ENCODE measurements at regions not wholly inside any gene's neighbourhood (a gene's known extent, or its start where the extent isn't known, plus 50 kb on each side); places are given as distances from the start of the nearest gene placed in this dataset.
"Not testable (repeated sequence)": the region's sequence is repeated elsewhere in the genome, so short reads cannot be mapped to it uniquely, and the experiment has no call there.

- DNase-seq, result no peak
These were observed 111.3 kb upstream of the MIR17HG start for GRCh38 chr13:91236182-91236581.

GRCh38 chr13:91236921-91237320, 110.6 kb upstream of the MIR17HG start:
- DNase-seq, result no peak

GRCh38 chr13:91238036-91238435, 109.5 kb upstream of the MIR17HG start:
- no peak for DNase-seq

GRCh38 chr13:91240341-91240740, 107.1 kb upstream of the MIR17HG start:
- no peak for DNase-seq

- DNase-seq, result no peak
These were observed 106.1 kb upstream of the MIR17HG start for GRCh38 chr13:91241221-91241933.

- DNase-seq, result no peak
These were observed 104.8 kb upstream of the MIR17HG start for GRCh38 chr13:91242652-91243051.

GRCh38 chr13:91245288-91245687, 102.2 kb upstream of the MIR17HG start:
- DNase-seq, result no peak

GRCh38 chr13:91247768-91248167, 99.7 kb upstream of the MIR17HG start:
- no peak for DNase-seq

GRCh38 chr13:91248249-91248648, 99.2 kb upstream of the MIR17HG start:
- no peak for DNase-seq

- no peak for DNase-seq
These were observed 98.1 kb upstream of the MIR17HG start for GRCh38 chr13:91249370-91249769.

GRCh38 chr13:91249861-91250260, 97.6 kb upstream of the MIR17HG start:
- DNase-seq, result no peak

GRCh38 chr13:91251573-91251972, 95.9 kb upstream of the MIR17HG start:
- not testable (repeated sequence) for DNase-seq

GRCh38 chr13:91264484-91264883, 83.0 kb upstream of the MIR17HG start:
- DNase-seq, result no peak

GRCh38 chr13:91269237-91269636, 78.2 kb upstream of the MIR17HG start:
- DNase-seq, result no peak

GRCh38 chr13:91270031-91270430, 77.5 kb upstream of the MIR17HG start:
- no peak for DNase-seq

- no peak for DNase-seq
These were observed 75.2 kb upstream of the MIR17HG start for GRCh38 chr13:91272235-91272777.

- DNase-seq, result no peak
These were observed 73.8 kb upstream of the MIR17HG start for GRCh38 chr13:91273675-91274074.

GRCh38 chr13:91277013-91277676, 70.3 kb upstream of the MIR17HG start:
- no peak for DNase-seq

GRCh38 chr13:91278291-91278690, 69.2 kb upstream of the MIR17HG start:
- no peak for DNase-seq

- no peak for DNase-seq
These were observed 68.6 kb upstream of the MIR17HG start for GRCh38 chr13:91278888-91279287.

GRCh38 chr13:91280801-91281200, 66.7 kb upstream of the MIR17HG start:
- DNase-seq, result no peak

- no peak for DNase-seq
These were observed 63.2 kb upstream of the MIR17HG start for GRCh38 chr13:91284335-91284734.

GRCh38 chr13:91286317-91286716, 61.2 kb upstream of the MIR17HG start:
- DNase-seq, result no peak

- DNase-seq, result no peak
These were observed 56.4 kb upstream of the MIR17HG start for GRCh38 chr13:91291078-91291477.
